ENCODE measurements at regions not wholly inside any gene's neighbourhood (a gene's known extent, or its start where the extent isn't known, plus 50 kb on each side); places are given as distances from the start of the nearest gene placed in this dataset.

GRCh38 chr1:234675006-234675405, 65.0 kb upstream of the IRF2BP2 start:
- no peaks in the 10 kb centered on the region for H3K27me3 ChIP-seq (ENCODE audit: insufficient read depth, low read length)
- no peak overlapping the region for H2BK120ac ChIP-seq (ENCODE audit: low read depth, low read length, poor library complexity, severe bottlenecking)
- H3K23ac ChIP-seq (ENCODE audit: insufficient read length, low read depth, low read length), result no peak overlapping the region
- Mint-ChIP-seq H3K4me3 (no peak overlapping the region), H3K9me3 (no peaks in the 10 kb centered on the region), H3K27me3 (ENCODE audit: low read depth) (peaks cover 17% of the 10 kb centered on the region), H3K36me3 (ENCODE audit: insufficient read depth in 1 of 3, low read depth in 3 of 3) (no peaks in the 10 kb centered on the region), H3K4me1 (peaks cover 10 to 11% of the 10 kb centered on the region in 2 experiments), H3K27ac (no peak overlapping the region)
- no peak overlapping the region for H2AFZ ChIP-seq (ENCODE audit: low read length)
- no peak overlapping the region for H3K4me2 ChIP-seq (ENCODE audit: insufficient read depth, insufficient read length, low read length)
- H2BK12ac ChIP-seq (ENCODE audit: insufficient read length, low read depth, low read length), result no peak overlapping the region
- no peak overlapping the region for H4K8ac ChIP-seq (replicated peaks; ENCODE audit: insufficient read length, low read depth, low read length)
- H3K27ac ChIP-seq (ENCODE audit: insufficient read length, low read depth, low read length), result no peak overlapping the region
- DNase-seq, result no peak
- no peaks in the 10 kb centered on the region for H3K79me1 ChIP-seq (ENCODE audit: insufficient read depth, low read depth, low read length, poor library complexity, severe bottlenecking)
- H3T11ph ChIP-seq (ENCODE audit: low read length), result no peak overlapping the region
- H3K4ac ChIP-seq (ENCODE audit: low read depth, low read length), result no peak overlapping the region
- H4K20me1 ChIP-seq (ENCODE audit: control insufficient read depth, insufficient read depth, insufficient read length), result no peaks in the 10 kb centered on the region
- no peak overlapping the region for H2AK5ac ChIP-seq (ENCODE audit: insufficient read length, low read length)
- H3K9me3 ChIP-seq (ENCODE audit: control insufficient read depth, low read depth, low read length), result no peaks in the 10 kb centered on the region
- H2BK5ac ChIP-seq (ENCODE audit: insufficient read length, low read length), result no peak overlapping the region
- no peak for TF ChIP-seq CTCF (conservative IDR thresholded peaks at IDR 0.05)
- H4K5ac ChIP-seq (ENCODE audit: insufficient read length, low read depth, low read length), result no peak overlapping the region
- no peak overlapping the region for H3K56ac ChIP-seq (ENCODE audit: insufficient read length, low read depth, low read length)
- no peak overlapping the region for H3K18ac ChIP-seq (ENCODE audit: insufficient read length, low read depth, low read length)
- no peak overlapping the region for H2BK15ac ChIP-seq (ENCODE audit: low read depth, low read length)
- no peak overlapping the region for H3K14ac ChIP-seq (ENCODE audit: insufficient read depth, low read length)
- no CpG with 5 or more reads among the region's 4 CpGs for WGBS (ENCODE audit: extremely low coverage, insufficient read length, low lambda C conversion rate)
- no peak overlapping the region for H3K9ac ChIP-seq (ENCODE audit: extremely low read depth, insufficient read length, low read length)
- no peak overlapping the region for H2BK20ac ChIP-seq (ENCODE audit: low read depth, low read length, poor library complexity, severe bottlenecking)
- H3K4me1 ChIP-seq (ENCODE audit: insufficient read depth, low read length), result 0 out of 2 replicates have a peak, but pooled peaks cover 2% of the 10 kb centered on the region
- no peaks in the 10 kb centered on the region for H3K79me2 ChIP-seq (ENCODE audit: insufficient read depth, low read length)
- no peak overlapping the region for H4K91ac ChIP-seq (ENCODE audit: insufficient read length, low read depth, low read length)
- H3K23me2 ChIP-seq (ENCODE audit: insufficient read length, low read depth, low read length, poor library complexity, severe bottlenecking), result peaks cover 4% of the 10 kb centered on the region

All from H9 (cell line).